Neuron (in vitro differentiated cells): ENCODE measurements at regions not wholly inside any gene's neighbourhood (a gene's known extent, or its start where the extent isn't known, plus 50 kb on each side); places are given as distances from the start of the nearest gene placed in this dataset.

Experiments
- H2AFZ ChIP-seq: one replicate; pipeline ENCODE4 v1.6.1; 2013; ENCODE audit warnings: low read depth, mild to moderate bottlenecking, inconsistent platforms, low read length, moderate library complexity
- H3K27me3 ChIP-seq: one replicate; pipeline ENCODE4 v1.6.1; 2013; ENCODE audit warnings: low read length; ENCODE audit not compliant: insufficient read depth
- H3K36me3 ChIP-seq: one replicate; pipeline ENCODE4 v1.6.1; 2013; ENCODE audit warnings: low read length; ENCODE audit not compliant: insufficient read depth
- H3K4me1 ChIP-seq: one replicate; pipeline ENCODE4 v1.6.1; 2013; ENCODE audit warnings: low read length; ENCODE audit not compliant: insufficient read depth
- H3K4me3 ChIP-seq: 2 replicates; pipeline ENCODE4 v1.5.1; 2013; ENCODE audit warnings: mild to moderate bottlenecking, low read length, moderate library complexity
- H3K9me3 ChIP-seq: one replicate; pipeline ENCODE4 v1.6.1; 2013; ENCODE audit warnings: low read length

DNA sequence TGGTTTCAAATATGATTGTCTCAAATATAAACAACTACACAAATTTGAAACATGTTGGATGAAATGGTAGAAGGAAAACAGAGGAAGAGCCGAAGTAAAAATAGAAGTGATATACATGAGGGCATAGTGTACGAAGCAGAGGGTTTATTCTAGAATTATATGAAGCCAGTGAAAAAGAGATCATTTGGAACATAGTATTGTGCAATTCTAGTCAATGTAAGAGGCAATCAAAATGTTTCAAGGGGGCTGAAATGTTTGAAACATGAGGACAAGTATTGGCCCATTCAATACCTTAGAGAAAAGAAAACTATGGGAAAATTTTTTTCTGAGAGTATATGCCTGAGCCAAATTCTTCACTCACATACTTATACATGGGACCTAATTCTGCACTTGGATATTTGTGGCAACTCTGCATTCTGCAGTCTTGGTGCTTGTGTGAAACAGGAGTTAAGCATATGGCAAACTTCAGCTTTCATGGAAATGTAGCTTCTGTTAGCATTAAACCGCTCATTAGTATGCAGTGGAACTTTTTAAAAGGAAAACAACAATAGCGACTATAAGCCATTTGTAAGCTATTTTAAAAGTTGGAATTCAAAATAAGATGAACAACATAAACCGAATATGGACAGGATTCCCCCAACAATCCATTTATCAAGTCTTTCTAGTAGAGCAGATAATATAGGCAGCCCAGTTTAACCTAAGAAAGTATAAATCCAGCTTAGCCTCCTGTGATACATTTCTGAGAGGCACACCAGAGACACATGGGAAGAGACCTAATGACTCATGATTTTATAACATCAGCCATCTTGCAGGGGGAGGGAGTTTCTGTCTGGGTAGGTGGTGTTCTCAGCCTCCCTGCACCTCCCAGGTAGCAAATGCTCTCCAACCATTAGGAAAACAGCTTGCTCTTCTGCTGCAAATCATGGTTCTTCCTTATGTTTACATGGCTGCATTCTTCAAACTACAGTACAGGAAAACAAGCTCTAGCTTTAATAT is 197.8 kb downstream of the PAX3 start:
- Histone ChIP-seq H3K4me3 (no peak overlapping the region), H3K27me3 (peaks cover 12% of the 10 kb centered on the region), H3K36me3 (no peaks in the 10 kb centered on the region), H3K4me1 (no peaks in the 10 kb centered on the region), H3K9me3 (no peaks in the 10 kb centered on the region), H2AFZ (no peak overlapping the region)

GRCh38 chr2:222088561-222088960 is 210.2 kb downstream of the PAX3 start:
- Histone ChIP-seq H3K9me3 (peaks cover 2% of the 10 kb centered on the region), H3K36me3 (no peaks in the 10 kb centered on the region), H2AFZ (no peak overlapping the region), H3K4me1 (no peaks in the 10 kb centered on the region), H3K4me3 (no peak overlapping the region), H3K27me3 (no peaks in the 10 kb centered on the region)

DNA sequence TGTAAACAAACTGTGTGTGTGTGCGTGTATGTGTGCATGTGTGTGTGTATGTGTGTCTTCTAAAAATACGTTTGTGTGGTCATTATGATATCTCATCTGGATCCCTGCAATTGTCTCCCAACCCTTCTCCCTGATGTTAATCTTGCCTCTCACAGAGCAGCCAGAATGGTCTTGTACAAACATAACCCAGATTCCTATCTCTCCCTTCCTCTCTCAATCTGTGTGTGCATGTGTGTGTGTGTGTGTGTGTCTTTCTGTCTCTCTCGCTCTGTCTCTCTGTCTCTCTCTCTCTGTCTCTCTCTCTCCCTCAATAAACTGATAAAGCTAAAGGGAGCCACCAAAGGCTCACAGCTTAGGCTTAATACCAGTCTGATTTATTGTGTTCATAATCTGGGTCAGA is 210.8 kb downstream of the PAX3 start:
- Histone ChIP-seq H3K4me3 (no peak overlapping the region), H3K27me3 (no peaks in the 10 kb centered on the region), H3K36me3 (no peaks in the 10 kb centered on the region), H3K9me3 (peaks cover 2% of the 10 kb centered on the region), H2AFZ (no peak overlapping the region), H3K4me1 (no peaks in the 10 kb centered on the region)

DNA sequence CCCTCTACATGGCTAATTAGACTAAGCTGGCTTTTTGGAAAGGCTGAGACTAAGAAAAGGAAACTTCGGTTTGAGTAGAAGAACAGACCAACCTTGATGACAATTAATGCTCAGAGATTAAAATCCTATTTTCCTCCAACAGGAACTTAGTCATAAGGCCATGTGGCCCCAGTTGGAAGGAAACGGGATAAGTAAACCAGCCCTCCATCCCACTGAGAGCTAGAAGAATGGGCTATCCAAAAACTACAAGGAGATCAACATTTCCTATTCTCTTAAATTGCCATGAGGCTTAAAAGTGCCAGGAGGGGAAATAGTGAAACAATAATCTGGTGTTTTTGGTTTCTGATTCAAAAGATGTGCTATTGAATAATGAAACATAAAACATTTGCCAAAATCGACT is 216.6 kb downstream of the PAX3 start:
- Histone ChIP-seq H2AFZ (no peak overlapping the region), H3K36me3 (no peaks in the 10 kb centered on the region), H3K27me3 (peaks cover 12% of the 10 kb centered on the region), H3K9me3 (no peaks in the 10 kb centered on the region), H3K4me3 (no peak overlapping the region), H3K4me1 (no peaks in the 10 kb centered on the region)

DNA sequence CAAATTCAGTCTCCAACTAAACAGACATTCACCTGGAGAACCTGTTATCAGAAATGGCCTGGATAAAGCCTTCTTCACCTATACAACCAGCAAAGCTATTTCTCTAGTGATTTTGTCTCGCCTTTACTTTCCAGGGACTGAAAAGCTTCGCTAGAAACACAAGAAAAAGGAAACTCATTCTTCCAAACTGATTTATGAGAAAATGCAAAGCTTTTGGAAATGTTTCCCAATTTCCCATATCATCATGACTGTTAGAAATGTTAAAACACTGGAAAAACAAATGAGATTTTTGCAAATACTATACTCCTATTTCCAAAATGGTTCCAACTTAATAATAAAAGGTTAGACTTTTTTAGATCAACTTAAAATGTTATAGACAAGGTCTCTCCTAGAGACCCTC is 218.7 kb downstream of the PAX3 start:
- H2AFZ ChIP-seq = no peak overlapping the region
- no peaks in the 10 kb centered on the region for H3K9me3 ChIP-seq
- peaks cover 12% of the 10 kb centered on the region for H3K27me3 ChIP-seq
- H3K4me1 ChIP-seq = no peaks in the 10 kb centered on the region
- no peak overlapping the region for H3K4me3 ChIP-seq
- H3K36me3 ChIP-seq = no peaks in the 10 kb centered on the region

DNA sequence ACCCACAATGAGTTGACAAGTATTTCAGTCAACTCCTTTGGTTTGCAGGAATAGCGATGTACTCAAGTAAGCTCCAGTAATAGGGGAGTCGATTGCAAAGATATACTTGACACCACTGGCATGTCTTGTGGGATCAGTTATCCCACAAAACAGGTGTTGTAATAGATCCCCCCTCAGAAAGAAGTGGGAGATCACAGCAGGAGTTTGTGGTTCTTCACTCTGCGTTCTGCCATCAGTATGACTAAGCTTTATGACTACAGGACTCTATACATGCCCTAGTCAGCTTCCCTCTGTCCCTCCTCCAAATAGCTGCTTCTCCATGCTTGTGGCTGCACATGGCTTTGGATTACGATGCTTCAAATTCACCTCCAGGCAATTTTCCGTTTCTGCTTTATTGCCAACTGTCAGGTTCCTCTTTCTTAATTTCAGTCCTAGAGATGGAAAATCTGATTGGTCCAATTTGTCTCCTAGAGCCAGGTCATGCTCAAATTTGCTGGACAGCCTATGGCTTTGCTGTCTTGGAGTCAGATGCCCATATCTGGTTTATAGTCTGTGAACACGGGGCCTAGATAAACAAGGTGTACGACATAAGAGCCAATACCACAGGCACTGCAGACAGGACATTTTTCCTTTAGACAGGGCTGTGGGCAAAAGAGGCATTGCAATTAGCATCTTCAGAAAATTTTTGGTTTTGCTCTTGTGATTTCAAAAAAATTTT is 221.7 kb downstream of the PAX3 start:
- H2AFZ ChIP-seq = no peak overlapping the region
- H3K27me3 ChIP-seq = peaks cover 9% of the 10 kb centered on the region
- H3K4me3 ChIP-seq = no peak overlapping the region
- H3K4me1 ChIP-seq = no peaks in the 10 kb centered on the region
- no peaks in the 10 kb centered on the region for H3K9me3 ChIP-seq
- H3K36me3 ChIP-seq = no peaks in the 10 kb centered on the region

DNA sequence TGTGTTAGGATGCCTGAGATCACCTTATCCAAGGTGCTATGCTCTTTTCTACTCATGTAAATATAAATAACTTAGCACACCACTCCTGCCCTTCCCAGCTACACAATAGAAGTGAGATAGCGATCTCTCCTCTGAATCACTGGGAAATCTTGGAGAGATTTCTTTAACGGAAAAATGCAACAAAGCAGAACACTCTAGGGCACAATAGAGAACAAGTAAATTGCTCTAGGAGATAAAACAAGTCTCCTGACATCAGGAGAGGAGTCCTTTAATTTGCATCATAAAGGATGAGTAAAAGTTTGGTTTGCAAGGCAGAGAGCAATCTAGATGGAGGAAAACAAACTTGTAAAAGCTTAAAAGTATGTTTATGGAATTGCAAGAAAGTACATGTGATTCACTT is 224.1 kb downstream of the PAX3 start:
- Histone ChIP-seq H2AFZ (no peak overlapping the region), H3K36me3 (no peaks in the 10 kb centered on the region), H3K4me1 (no peaks in the 10 kb centered on the region), H3K9me3 (no peaks in the 10 kb centered on the region), H3K27me3 (no peaks in the 10 kb centered on the region), H3K4me3 (no peak overlapping the region)

- H2AFZ ChIP-seq = no peak overlapping the region
- no peaks in the 10 kb centered on the region for H3K4me1 ChIP-seq
- peaks cover 5% of the 10 kb centered on the region for H3K9me3 ChIP-seq
- no peak overlapping the region for H3K4me3 ChIP-seq
- no peaks in the 10 kb centered on the region for H3K27me3 ChIP-seq
- no peaks in the 10 kb centered on the region for H3K36me3 ChIP-seq
Measured at GRCh38 chr2:222071911-222072310, 226.9 kb downstream of the PAX3 start.

- H3K4me1 ChIP-seq = no peaks in the 10 kb centered on the region
- peaks cover 14% of the 10 kb centered on the region for H3K27me3 ChIP-seq
- H3K4me3 ChIP-seq = no peak overlapping the region
- peaks cover 5% of the 10 kb centered on the region for H3K9me3 ChIP-seq
- no peak overlapping the region for H2AFZ ChIP-seq
- no peaks in the 10 kb centered on the region for H3K36me3 ChIP-seq
Measured at GRCh38 chr2:222064286-222064685, 234.5 kb downstream of the PAX3 start.

GRCh38 chr2:222058819-222059445 is 239.9 kb downstream of the PAX3 start:
- Histone ChIP-seq H3K4me3 (no peak overlapping the region), H3K4me1 (no peaks in the 10 kb centered on the region), H3K27me3 (peaks cover 23% of the 10 kb centered on the region), H3K9me3 (no peaks in the 10 kb centered on the region), H3K36me3 (no peaks in the 10 kb centered on the region), H2AFZ (no peak overlapping the region)

- no peaks in the 10 kb centered on the region for H3K9me3 ChIP-seq
- H3K4me3 ChIP-seq = no peak overlapping the region
- peaks cover 33% of the 10 kb centered on the region for H3K27me3 ChIP-seq
- peaks cover 7% of the 10 kb centered on the region for H3K4me1 ChIP-seq
- no peak overlapping the region for H2AFZ ChIP-seq
- no peaks in the 10 kb centered on the region for H3K36me3 ChIP-seq
Measured at GRCh38 chr2:222057347-222058073, 241.3 kb downstream of the PAX3 start.

DNA sequence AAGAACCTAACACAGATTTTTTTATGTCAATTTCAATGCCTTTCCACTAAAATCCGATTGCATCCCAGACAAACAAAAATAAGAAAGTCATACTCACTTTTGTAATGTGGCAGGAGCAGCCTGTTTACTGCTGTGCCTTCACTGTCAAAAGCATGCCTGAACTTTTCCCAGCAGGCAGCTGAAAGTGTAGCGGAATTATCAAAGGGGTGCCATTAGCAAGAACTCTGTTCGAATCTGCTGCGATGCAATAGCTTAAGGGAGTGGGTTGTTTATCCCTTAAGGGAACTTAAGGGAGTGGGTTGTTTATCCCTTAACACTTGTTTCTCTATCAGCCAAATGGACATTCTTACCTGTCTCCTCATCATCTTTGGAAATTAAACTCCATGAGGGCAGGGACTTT is 243.5 kb downstream of the PAX3 start:
- H3K27me3 ChIP-seq = peaks cover 29% of the 10 kb centered on the region
- no peak overlapping the region for H2AFZ ChIP-seq
- H3K4me3 ChIP-seq = no peak overlapping the region
- no peaks in the 10 kb centered on the region for H3K36me3 ChIP-seq
- H3K9me3 ChIP-seq = no peaks in the 10 kb centered on the region
- peaks cover 7% of the 10 kb centered on the region for H3K4me1 ChIP-seq
